H9 (cell line): ENCODE measurements at regions not wholly inside any gene's neighbourhood (a gene's known extent, or its start where the extent isn't known, plus 50 kb on each side); places are given as distances from the start of the nearest gene placed in this dataset.

Experiments
- DNase-seq: peaks from one replicate; pipeline ENCODE4 v3.0.0-alpha.2; 2017
- H2AFZ ChIP-seq: one replicate; pipeline ENCODE4 v1.6.1; 2013; ENCODE audit warnings: mild to moderate bottlenecking, low read length, control low read depth, moderate library complexity
- H2AK5ac ChIP-seq: 2 replicates; pipeline ENCODE4 v1.6.1; 2013; ENCODE audit warnings: low read length, control low read depth, mixed read lengths; ENCODE audit not compliant: insufficient read length
- H2BK120ac ChIP-seq: one replicate; pipeline ENCODE4 v1.6.1; 2013; ENCODE audit warnings: low read depth, mild to moderate bottlenecking, low read length, control low read depth, inconsistent platforms; ENCODE audit not compliant: poor library complexity, severe bottlenecking
- H2BK12ac ChIP-seq: 2 replicates; pipeline ENCODE4 v1.6.1; 2013; ENCODE audit warnings: low read length, control low read depth, mixed read lengths, low read depth; ENCODE audit not compliant: insufficient read length
- H2BK15ac ChIP-seq: 2 replicates; pipeline ENCODE4 v1.6.1; 2013; ENCODE audit warnings: low read depth, low read length, control low read depth
- H2BK20ac ChIP-seq: one replicate; pipeline ENCODE4 v1.6.1; 2013; ENCODE audit warnings: low read depth, mild to moderate bottlenecking, low read length, control low read depth, inconsistent platforms; ENCODE audit not compliant: poor library complexity, severe bottlenecking
- H2BK5ac ChIP-seq: 2 replicates; pipeline ENCODE4 v1.6.1; 2013; ENCODE audit warnings: low read length, control low read depth, mixed read lengths; ENCODE audit not compliant: insufficient read length
- H3K14ac ChIP-seq: 2 replicates; pipeline ENCODE4 v1.6.1; 2013; ENCODE audit warnings: low read length, control low read depth; ENCODE audit not compliant: insufficient read depth
- H3K18ac ChIP-seq: 2 replicates; pipeline ENCODE4 v1.6.1; 2013; ENCODE audit warnings: low read depth, mild to moderate bottlenecking, mixed read lengths, low read length, control low read depth; ENCODE audit not compliant: insufficient read length
- H3K23ac ChIP-seq: 2 replicates; pipeline ENCODE4 v1.6.1; 2013; ENCODE audit warnings: low read length, control low read depth, mixed read lengths, low read depth; ENCODE audit not compliant: insufficient read length
- H3K23me2 ChIP-seq: 2 replicates; pipeline ENCODE4 v1.6.1; 2013; ENCODE audit warnings: low read depth, mild to moderate bottlenecking, mixed read lengths, low read length, control low read depth; ENCODE audit not compliant: insufficient read length, poor library complexity, severe bottlenecking
- H3K27ac ChIP-seq: 2 replicates; pipeline ENCODE4 v1.5.1; 2013; ENCODE audit warnings: low read length, control low read depth, mixed read lengths, low read depth; ENCODE audit not compliant: insufficient read length
- H3K27me3 ChIP-seq: 2 replicates; pipeline ENCODE4 v1.6.1; 2013; ENCODE audit warnings: low read length, control low read depth, inconsistent platforms; ENCODE audit not compliant: insufficient read depth
- H3K4ac ChIP-seq: 2 replicates; pipeline ENCODE4 v1.6.1; 2013; ENCODE audit warnings: low read depth, mild to moderate bottlenecking, control low read depth, inconsistent platforms, low read length, moderate library complexity
- H3K4me1 ChIP-seq: 2 replicates; pipeline ENCODE4 v1.6.1; 2013; ENCODE audit warnings: low read length, control low read depth, inconsistent platforms; ENCODE audit not compliant: insufficient read depth
- H3K4me2 ChIP-seq: 2 replicates; pipeline ENCODE4 v1.6.1; 2013; ENCODE audit warnings: low read length, control low read depth, mixed read lengths; ENCODE audit not compliant: insufficient read length, insufficient read depth
- H3K56ac ChIP-seq: 2 replicates; pipeline ENCODE4 v1.6.1; 2013; ENCODE audit warnings: low read depth, mild to moderate bottlenecking, mixed read lengths, low read length, control low read depth; ENCODE audit not compliant: insufficient read length
- H3K79me1 ChIP-seq: 2 replicates; pipeline ENCODE4 v1.6.1; 2013; ENCODE audit warnings: low read depth, mild to moderate bottlenecking, moderate library complexity, low read length, control low read depth, inconsistent platforms; ENCODE audit not compliant: insufficient read depth, poor library complexity, severe bottlenecking
- H3K79me2 ChIP-seq: 2 replicates; pipeline ENCODE4 v1.6.1; 2013; ENCODE audit warnings: low read length, control low read depth, inconsistent platforms; ENCODE audit not compliant: insufficient read depth
- H3K9ac ChIP-seq: 2 replicates; pipeline ENCODE4 v1.6.1; 2013; ENCODE audit warnings: low read length, control low read depth, mixed read lengths; ENCODE audit not compliant: insufficient read length; ENCODE audit errors: extremely low read depth
- H3K9me3 ChIP-seq: one replicate; pipeline ENCODE4 v1.6.1; 2013; ENCODE audit warnings: low read depth, low read length, inconsistent platforms; ENCODE audit not compliant: control insufficient read depth
- H3T11ph ChIP-seq: one replicate; pipeline ENCODE4 v1.6.1; 2013; ENCODE audit warnings: mild to moderate bottlenecking, low read length, control low read depth, inconsistent platforms
- H4K20me1 ChIP-seq: one replicate; pipeline ENCODE4 v1.6.1; 2013; ENCODE audit not compliant: control insufficient read depth, insufficient read length, insufficient read depth
- H4K5ac ChIP-seq: 2 replicates; pipeline ENCODE4 v1.6.1; 2013; ENCODE audit warnings: low read depth, mild to moderate bottlenecking, mixed read lengths, low read length, control low read depth; ENCODE audit not compliant: insufficient read length
- H4K8ac ChIP-seq: replicated peaks from 2 replicates; pipeline ENCODE4 v1.6.1; 2013; ENCODE audit warnings: low read length, control low read depth, mixed read lengths, low read depth; ENCODE audit not compliant: insufficient read length
- H4K91ac ChIP-seq: 2 replicates; pipeline ENCODE4 v1.6.1; 2013; ENCODE audit warnings: low read depth, mild to moderate bottlenecking, moderate library complexity, mixed read lengths, low read length, control low read depth; ENCODE audit not compliant: insufficient read length
- H3K27ac Mint-ChIP-seq, 3 experiments: 2 replicates in 2 of 3; 3 replicates in 1 of 3; pipeline ENCODE4 v1.8.0; 2020 to 2021; ENCODE audit warnings: mixed read lengths in 3 of 3, mild to moderate bottlenecking in 1 of 3, moderate library complexity in 1 of 3
- H3K27me3 Mint-ChIP-seq: 2 replicates; pipeline ENCODE4 v1.8.0; 2021; ENCODE audit warnings: low read depth, mild to moderate bottlenecking, moderate library complexity, mixed read lengths
- H3K36me3 Mint-ChIP-seq, 3 experiments: 2 replicates in 2 of 3; 3 replicates in 1 of 3; pipeline ENCODE4 v1.8.0; 2020 to 2021; ENCODE audit warnings: low read depth in 3 of 3, mixed read lengths in 3 of 3; ENCODE audit not compliant: insufficient read depth in 1 of 3
- H3K4me1 Mint-ChIP-seq, 2 experiments: 2 replicates each; pipeline ENCODE4 v1.8.0; 2020; ENCODE audit warnings: mixed read lengths in 2 of 2
- H3K4me3 Mint-ChIP-seq, 2 experiments: 2 replicates in 1 of 2; 3 replicates in 1 of 2; pipeline ENCODE4 v1.8.0; 2020 to 2021; ENCODE audit warnings: mild to moderate bottlenecking in 2 of 2, mixed read lengths in 2 of 2, moderate library complexity in 1 of 2
- H3K9me3 Mint-ChIP-seq, 2 experiments: 2 replicates in 1 of 2; 3 replicates in 1 of 2; pipeline ENCODE4 v1.8.0; 2020; ENCODE audit warnings: mild to moderate bottlenecking in 2 of 2, mixed read lengths in 2 of 2, moderate library complexity in 1 of 2
- CTCF ChIP-seq: fragments of 200-600 bp; sonication (generic); conservative IDR thresholded peaks from 3 replicates; pipeline ENCODE4 v1.8.0; 2021; ENCODE audit warnings: antibody characterized with exemption, mild to moderate bottlenecking
- WGBS: extraction: QIAGEN DNeasy Blood & Tissue Kit; methylation state at CpG from one replicate; pipeline ENCODE4 v1.1.7; 2013; ENCODE audit warnings: missing lambda C conversion rate, low lambda C conversion rate, mixed read lengths; ENCODE audit not compliant: insufficient read length; ENCODE audit errors: extremely low coverage; 5-methylcytosine and 5-hydroxymethylcytosine counted together

GRCh38 chr4:156545003-156545785 is 426.4 kb downstream of the PDGFC start:
- Histone ChIP-seq H3K27ac (no peak overlapping the region), H3K4me1 (no peaks in the 10 kb centered on the region), H3K27me3 (no peaks in the 10 kb centered on the region), H3K79me1 (no peaks in the 10 kb centered on the region), H4K5ac (no peak overlapping the region), H4K91ac (no peak overlapping the region), H3K4me2 (no peak overlapping the region), H2BK20ac (no peak overlapping the region), H3K23me2 (no peaks in the 10 kb centered on the region), H3K4ac (no peak overlapping the region), H3K79me2 (no peaks in the 10 kb centered on the region), H2AK5ac (no peak overlapping the region), H4K8ac (no peak overlapping the region), H3K9ac (no peak overlapping the region), H3K14ac (no peak overlapping the region), H4K20me1 (no peaks in the 10 kb centered on the region), H2BK5ac (no peak overlapping the region), H3K18ac (no peak overlapping the region), H3K23ac (no peak overlapping the region), H3K56ac (no peak overlapping the region), H3T11ph (no peak overlapping the region), H2BK12ac (no peak overlapping the region), H2AFZ (no peak overlapping the region), H2BK15ac (no peak overlapping the region), H3K9me3 (no peaks in the 10 kb centered on the region), H2BK120ac (no peak overlapping the region)
- Mint-ChIP-seq H3K4me1 (no peaks in the 10 kb centered on the region), H3K27ac (no peak overlapping the region), H3K36me3 (no peaks in the 10 kb centered on the region), H3K9me3 (no peaks in the 10 kb centered on the region), H3K27me3 (no peaks in the 10 kb centered on the region), H3K4me3 (no peak overlapping the region)
- TF ChIP-seq CTCF, result no peak
- no peak for DNase-seq
- WGBS, result no CpG with 5 or more reads among the region's 2 CpGs
